HCT116 (cell line): ENCODE measurements at regions not wholly inside any gene's neighbourhood (a gene's known extent, or its start where the extent isn't known, plus 50 kb on each side); places are given as distances from the start of the nearest gene placed in this dataset.

ENCODE experiments used
- ATAC-seq: fragments of 200-7000 bp; cut with Tn5 transposase; 2 replicates; pipeline ENCODE4 v1.9.1; 2020; ENCODE audit warnings: mild to moderate bottlenecking, moderate library complexity
- BruUV-seq: library from RNA; stranded (reverse); fragments of 400-500 nt; replicated peaks from 2 replicates; lab custom pipeline; 2021; lab: Mats Ljungman, UMichigan
- CTCF ChIA-PET: fragments of 300-600 bp; sonication (Branson Sonifier 250); formaldehyde crosslinking; loops from one replicate; lab custom pipeline; 2021; ENCODE audit warnings: antibody characterized with exemption; lab: Charles Lee
- POLR2A ChIA-PET: fragments of 300-600, 350-600 bp; sonication (Branson Sonifier 250); formaldehyde crosslinking; loops from one replicate; lab custom pipeline; 2021; ENCODE audit warnings: antibody characterized with exemption; lab: Charles Lee
- RAD21 ChIA-PET, 2 experiments: fragments of 300-600 bp; sonication (Branson Sonifier 250); formaldehyde crosslinking; loops; one replicate each; lab custom pipeline; 2023; ENCODE audit warnings: low total read pairs in 2 of 2; ENCODE audit not compliant: uncharacterized antibody in 2 of 2, unreplicated experiment in 2 of 2, low non-redundant PET in 1 of 2; lab: Charles Lee
- DNase-seq: peaks from one replicate; pipeline ENCODE4 v3.0.0-alpha.2; 2010; ENCODE audit warnings: low read depth, low spot score
- H2AFZ ChIP-seq: fragments of 200-600 bp; shearing (Covaris generic), sonication (generic); 2 replicates; pipeline ENCODE4 v1.6.1; 2017; ENCODE audit warnings: low read depth, mixed run types, mixed read lengths, antibody characterized with exemption, low read length; ENCODE audit not compliant: poor library complexity, severe bottlenecking
- H3K27ac ChIP-seq: 2 replicates; pipeline ENCODE4 v1.5.1; 2012; ENCODE audit warnings: low read depth, low read length
- H3K27me3 ChIP-seq: fragments of 200-600 bp; sonication (generic); 2 replicates; pipeline ENCODE4 v1.6.1; 2016; ENCODE audit warnings: mixed run types, low read length, mixed read lengths; ENCODE audit not compliant: insufficient read depth
- H3K36me3 ChIP-seq, 2 experiments: fragments of 200-500 bp in 1 of 2; fragments of 200-600 bp in 1 of 2; sonication (Bioruptor generic) in 1 of 2; sonication (generic) in 1 of 2; 2 replicates each; pipeline versions ENCODE4 v1.5.1 to v1.6.1; 2014 to 2016; ENCODE audit warnings: low read length in 2 of 2, inconsistent platforms in 1 of 2, mixed read lengths in 1 of 2, mixed run types in 1 of 2; ENCODE audit not compliant: insufficient read depth in 2 of 2, control insufficient read depth in 1 of 2
- H3K4me1 ChIP-seq, 2 experiments: fragments of 200-600 bp in 1 of 2; sonication (generic) in 1 of 2; 2 replicates each; pipeline versions ENCODE4 v1.5.1 to v1.6.1; 2012 to 2017; ENCODE audit warnings: low read length in 2 of 2, inconsistent platforms in 1 of 2, mild to moderate bottlenecking in 1 of 2, mixed read lengths in 1 of 2, mixed run types in 1 of 2, moderate library complexity in 1 of 2; ENCODE audit not compliant: insufficient read depth in 2 of 2, control insufficient read depth in 1 of 2
- H3K4me2 ChIP-seq: fragments of 200-600 bp; sonication (generic); 2 replicates; pipeline ENCODE4 v1.6.1; 2017; ENCODE audit warnings: mixed run types, low read length, mixed read lengths
- H3K4me3 ChIP-seq, 2 experiments: fragments of 200-600 bp in 1 of 2; sonication (generic) in 1 of 2; replicated peaks in 1 of 2; 2 replicates each; pipeline ENCODE4 v1.5.1; 2011 to 2016; ENCODE audit warnings: low read length in 2 of 2, control low read depth in 1 of 2, low read depth in 1 of 2, mild to moderate bottlenecking in 1 of 2, mixed read lengths in 1 of 2, mixed run types in 1 of 2
- H3K79me2 ChIP-seq: fragments of 200-600 bp; sonication (generic); 2 replicates; pipeline ENCODE4 v1.6.1; 2017; ENCODE audit warnings: mild to moderate bottlenecking, mixed run types, low read length, moderate library complexity, mixed read lengths; ENCODE audit not compliant: insufficient read depth
- H3K9ac ChIP-seq: fragments of 200-600 bp; sonication (generic); 2 replicates; pipeline ENCODE4 v1.6.1; 2016; ENCODE audit warnings: low read length, mixed read lengths
- H3K9me2 ChIP-seq: fragments of 200-600 bp; sonication (generic), shearing (Covaris generic); 2 replicates; pipeline ENCODE4 v1.6.1; 2017; ENCODE audit warnings: mixed run types, mild to moderate bottlenecking, moderate library complexity; ENCODE audit not compliant: insufficient read depth
- H3K9me3 ChIP-seq, 2 experiments: fragments of 200-500 bp in 1 of 2; fragments of 200-600 bp in 1 of 2; sonication (Bioruptor generic) in 1 of 2; sonication (generic) in 1 of 2; 2 replicates each; pipeline ENCODE4 v1.6.1; 2014 to 2017; ENCODE audit warnings: low read length in 2 of 2, mixed read lengths in 2 of 2, inconsistent platforms in 1 of 2, low read depth in 1 of 2, mild to moderate bottlenecking in 1 of 2, mixed run types in 1 of 2, moderate library complexity in 1 of 2; ENCODE audit not compliant: control insufficient read depth in 1 of 2, insufficient read depth in 1 of 2
- H4K20me1 ChIP-seq: fragments of 200-600 bp; sonication (generic), shearing (Covaris generic); 2 replicates; pipeline ENCODE4 v1.6.1; 2017; ENCODE audit warnings: mixed run types, mild to moderate bottlenecking, moderate library complexity; ENCODE audit not compliant: insufficient read depth
- CBX3 ChIP-seq: IDR thresholded peaks from 2 replicates; pipeline ENCODE4 v1.6.1; 2012; ENCODE audit warnings: low read depth
- CEBPB ChIP-seq: IDR thresholded peaks from 2 replicates; pipeline ENCODE4 v1.6.1; 2012; ENCODE audit warnings: low read depth
- EGR1 ChIP-seq: IDR thresholded peaks from 2 replicates; pipeline ENCODE4 v1.6.1; 2012; ENCODE audit warnings: low read depth
- ELF1 ChIP-seq: IDR thresholded peaks from 2 replicates; pipeline ENCODE4 v1.6.1; 2012; ENCODE audit warnings: low read depth, borderline replicate concordance
- EZH2phosphoT487 ChIP-seq: fragments of 200-600 bp; IDR thresholded peaks from 2 replicates; pipeline ENCODE4 v1.6.1; 2018; ENCODE audit warnings: antibody characterized with exemption, borderline replicate concordance
- SRF ChIP-seq: IDR thresholded peaks from 2 replicates; pipeline ENCODE4 v1.6.1; 2012; ENCODE audit warnings: low read depth
- TCF7L2 ChIP-seq: IDR thresholded peaks from 2 replicates; pipeline ENCODE4 v1.7.0; 2011; ENCODE audit warnings: borderline replicate concordance, inconsistent platforms; ENCODE audit not compliant: insufficient read depth, insufficient read length; ENCODE audit errors: extremely low read depth
- YY1 ChIP-seq: IDR thresholded peaks from 2 replicates; pipeline ENCODE4 v1.6.1; 2011; ENCODE audit warnings: low read length, low read depth, moderate library complexity, mild to moderate bottlenecking; ENCODE audit not compliant: insufficient replicate concordance; ENCODE audit errors: extremely low read depth
- intact Hi-C: fragments of 100-400 bp; cut with micrococcal nuclease; formaldehyde crosslinking; loops from 2 replicates; pipeline ENCODE4 v1.10.0; 2022
- TF ChIP-seq, protein P1 (sequence below), 3 experiments: fragments of 200-600 bp in 1 of 3; sonication (generic) in 1 of 3; IDR thresholded peaks in 2 of 3; conservative IDR thresholded peaks in 1 of 3; 2 replicates each; pipeline ENCODE4 v1.5.1; 2012 to 2017; ENCODE audit warnings: low read depth in 2 of 3, low read length in 2 of 3, antibody characterized with exemption in 1 of 3, borderline replicate concordance in 1 of 3, control low read depth in 1 of 3, mild to moderate bottlenecking in 1 of 3, mixed read lengths in 1 of 3, mixed run types in 1 of 3, moderate library complexity in 1 of 3; ENCODE audit not compliant: insufficient read depth in 1 of 3
- TF ChIP-seq, protein P2 (sequence below): IDR thresholded peaks from 2 replicates; pipeline ENCODE4 v1.6.1; 2012
- TF ChIP-seq, protein P3 (sequence below): IDR thresholded peaks from 2 replicates; pipeline ENCODE4 v1.6.1; 2012; ENCODE audit warnings: low read depth

DNA sequence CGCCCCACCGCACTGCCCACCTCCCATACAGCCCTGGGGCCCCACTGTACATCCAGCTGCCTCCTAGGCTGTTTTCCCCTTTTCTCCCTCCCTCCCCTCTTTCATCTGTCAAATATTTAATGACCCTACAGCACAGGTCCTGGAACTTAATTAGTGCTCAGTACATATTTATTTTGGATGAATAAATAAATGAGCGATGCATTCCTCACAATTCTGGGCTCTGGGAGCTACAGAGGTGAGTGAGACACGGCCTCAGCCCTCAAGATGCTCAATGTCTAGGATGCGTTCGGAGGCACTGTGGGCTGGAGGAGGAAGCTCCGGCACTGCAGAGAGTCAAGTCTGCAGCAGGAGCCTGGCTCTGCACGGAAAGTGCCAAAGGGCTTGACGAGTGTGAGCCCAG lies 175.0 kb downstream of the FAM43A start:
- no TSS peak for BruUV-seq
- Histone ChIP-seq H3K79me2 (no peaks in the 10 kb centered on the region), H4K20me1 (no peaks in the 10 kb centered on the region), H2AFZ (no peak overlapping the region), H3K9ac (no peak overlapping the region), H3K4me1 (no peaks in the 10 kb centered on the region), H3K36me3 (no peaks in the 10 kb centered on the region), H3K27me3 (no peaks in the 10 kb centered on the region), H3K9me3 (no peaks in the 10 kb centered on the region), H3K9me2 (no peaks in the 10 kb centered on the region), H3K4me3 (no peak overlapping the region)
- ChIA-PET RAD21 (interaction anchor here in 1 of 2 experiments (0.6 kb wide), 1 partner anchor 120 kb away, joined by 6 read pairs; no protein-coding TSS in a partner anchor), CTCF (no interaction called here), POLR2A (no interaction called here)
- ATAC-seq (no peak), DNase-seq (no peak)
- intact Hi-C loops: no loop called here
- TF ChIP-seq, protein P1, sequence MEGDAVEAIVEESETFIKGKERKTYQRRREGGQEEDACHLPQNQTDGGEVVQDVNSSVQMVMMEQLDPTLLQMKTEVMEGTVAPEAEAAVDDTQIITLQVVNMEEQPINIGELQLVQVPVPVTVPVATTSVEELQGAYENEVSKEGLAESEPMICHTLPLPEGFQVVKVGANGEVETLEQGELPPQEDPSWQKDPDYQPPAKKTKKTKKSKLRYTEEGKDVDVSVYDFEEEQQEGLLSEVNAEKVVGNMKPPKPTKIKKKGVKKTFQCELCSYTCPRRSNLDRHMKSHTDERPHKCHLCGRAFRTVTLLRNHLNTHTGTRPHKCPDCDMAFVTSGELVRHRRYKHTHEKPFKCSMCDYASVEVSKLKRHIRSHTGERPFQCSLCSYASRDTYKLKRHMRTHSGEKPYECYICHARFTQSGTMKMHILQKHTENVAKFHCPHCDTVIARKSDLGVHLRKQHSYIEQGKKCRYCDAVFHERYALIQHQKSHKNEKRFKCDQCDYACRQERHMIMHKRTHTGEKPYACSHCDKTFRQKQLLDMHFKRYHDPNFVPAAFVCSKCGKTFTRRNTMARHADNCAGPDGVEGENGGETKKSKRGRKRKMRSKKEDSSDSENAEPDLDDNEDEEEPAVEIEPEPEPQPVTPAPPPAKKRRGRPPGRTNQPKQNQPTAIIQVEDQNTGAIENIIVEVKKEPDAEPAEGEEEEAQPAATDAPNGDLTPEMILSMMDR (IDR thresholded peaks at IDR 0.05 in 2 of 3, conservative IDR thresholded peaks at IDR 0.05 in 1 of 3; ENCODE audit: borderline replicate concordance in 1 of 3, insufficient read depth in 1 of 3, low read depth in 2 of 3, low read length in 2 of 3): no peak
- TF ChIP-seq EGR1: no peak
- no peak for TF ChIP-seq TCF7L2
- TF ChIP-seq, protein P2, sequence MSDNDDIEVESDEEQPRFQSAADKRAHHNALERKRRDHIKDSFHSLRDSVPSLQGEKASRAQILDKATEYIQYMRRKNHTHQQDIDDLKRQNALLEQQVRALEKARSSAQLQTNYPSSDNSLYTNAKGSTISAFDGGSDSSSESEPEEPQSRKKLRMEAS: no peak
- no peak for TF ChIP-seq CBX3
- no peak for TF ChIP-seq SRF
- no peak for TF ChIP-seq CEBPB
- TF ChIP-seq ELF1: no peak
- TF ChIP-seq, protein P3, sequence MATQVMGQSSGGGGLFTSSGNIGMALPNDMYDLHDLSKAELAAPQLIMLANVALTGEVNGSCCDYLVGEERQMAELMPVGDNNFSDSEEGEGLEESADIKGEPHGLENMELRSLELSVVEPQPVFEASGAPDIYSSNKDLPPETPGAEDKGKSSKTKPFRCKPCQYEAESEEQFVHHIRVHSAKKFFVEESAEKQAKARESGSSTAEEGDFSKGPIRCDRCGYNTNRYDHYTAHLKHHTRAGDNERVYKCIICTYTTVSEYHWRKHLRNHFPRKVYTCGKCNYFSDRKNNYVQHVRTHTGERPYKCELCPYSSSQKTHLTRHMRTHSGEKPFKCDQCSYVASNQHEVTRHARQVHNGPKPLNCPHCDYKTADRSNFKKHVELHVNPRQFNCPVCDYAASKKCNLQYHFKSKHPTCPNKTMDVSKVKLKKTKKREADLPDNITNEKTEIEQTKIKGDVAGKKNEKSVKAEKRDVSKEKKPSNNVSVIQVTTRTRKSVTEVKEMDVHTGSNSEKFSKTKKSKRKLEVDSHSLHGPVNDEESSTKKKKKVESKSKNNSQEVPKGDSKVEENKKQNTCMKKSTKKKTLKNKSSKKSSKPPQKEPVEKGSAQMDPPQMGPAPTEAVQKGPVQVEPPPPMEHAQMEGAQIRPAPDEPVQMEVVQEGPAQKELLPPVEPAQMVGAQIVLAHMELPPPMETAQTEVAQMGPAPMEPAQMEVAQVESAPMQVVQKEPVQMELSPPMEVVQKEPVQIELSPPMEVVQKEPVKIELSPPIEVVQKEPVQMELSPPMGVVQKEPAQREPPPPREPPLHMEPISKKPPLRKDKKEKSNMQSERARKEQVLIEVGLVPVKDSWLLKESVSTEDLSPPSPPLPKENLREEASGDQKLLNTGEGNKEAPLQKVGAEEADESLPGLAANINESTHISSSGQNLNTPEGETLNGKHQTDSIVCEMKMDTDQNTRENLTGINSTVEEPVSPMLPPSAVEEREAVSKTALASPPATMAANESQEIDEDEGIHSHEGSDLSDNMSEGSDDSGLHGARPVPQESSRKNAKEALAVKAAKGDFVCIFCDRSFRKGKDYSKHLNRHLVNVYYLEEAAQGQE: no peak
- TF ChIP-seq EZH2phosphoT487: no peak
- TF ChIP-seq YY1: no peak
- TF ChIP-seq, all 23 proteins: peak for 0
- Histone ChIP-seq H3K4me2 (no peak overlapping the region), H3K27ac (no peak overlapping the region)
